ENCODE measurements at regions not wholly inside any gene's neighbourhood (a gene's known extent, or its start where the extent isn't known, plus 50 kb on each side); places are given as distances from the start of the nearest gene placed in this dataset.
"Not testable (repeated sequence)": the region's sequence is repeated elsewhere in the genome, so short reads cannot be mapped to it uniquely, and the experiment has no call there.

GRCh38 chr13:89204435-89204834 lies 1533.3 kb downstream of the SLITRK5 start:
- DNase-seq (ENCODE audit: low read depth): no peak

- DNase-seq (ENCODE audit: low read depth): no peak
Measured at GRCh38 chr13:89205856-89206520, 1534.8 kb downstream of the SLITRK5 start.

- no peak for DNase-seq (ENCODE audit: low read depth)
Measured at GRCh38 chr13:89212186-89212585, 1541.0 kb downstream of the SLITRK5 start.

- no peak for DNase-seq (ENCODE audit: low read depth)
Measured at GRCh38 chr13:89214185-89214584, 1543.0 kb downstream of the SLITRK5 start.

- DNase-seq (ENCODE audit: low read depth): not testable (repeated sequence)
Measured at GRCh38 chr13:89215319-89215718, 1544.1 kb downstream of the SLITRK5 start.

GRCh38 chr13:89217813-89218212 lies 1546.6 kb downstream of the SLITRK5 start:
- no peak for DNase-seq (ENCODE audit: low read depth)

GRCh38 chr13:89221557-89222158 lies 1550.5 kb downstream of the SLITRK5 start:
- DNase-seq (ENCODE audit: low read depth): no peak

GRCh38 chr13:89227356-89227755 lies 1556.2 kb downstream of the SLITRK5 start:
- DNase-seq (ENCODE audit: low read depth): no peak

- no peak for DNase-seq (ENCODE audit: low read depth)
Measured at GRCh38 chr13:89238496-89238895, 1567.3 kb downstream of the SLITRK5 start.

- DNase-seq (ENCODE audit: low read depth): no peak
Measured at GRCh38 chr13:89239361-89240127, 1568.4 kb downstream of the SLITRK5 start.

- DNase-seq (ENCODE audit: low read depth): no peak
Measured at GRCh38 chr13:89255844-89256406, 1584.8 kb downstream of the SLITRK5 start.

GRCh38 chr13:89267734-89268133 lies 1596.6 kb downstream of the SLITRK5 start:
- DNase-seq (ENCODE audit: low read depth): peak; percentile 2

- no peak for DNase-seq (ENCODE audit: low read depth)
Measured at GRCh38 chr13:89269737-89270136, 1598.6 kb downstream of the SLITRK5 start.

- no peak for DNase-seq (ENCODE audit: low read depth)
Measured at GRCh38 chr13:89270736-89271135, 1599.6 kb downstream of the SLITRK5 start.

GRCh38 chr13:89279374-89279773 lies 1608.2 kb downstream of the SLITRK5 start:
- no peak for DNase-seq (ENCODE audit: low read depth)

- no peak for DNase-seq (ENCODE audit: low read depth)
Measured at GRCh38 chr13:89281331-89281730, 1610.2 kb downstream of the SLITRK5 start.

- no peak for DNase-seq (ENCODE audit: low read depth)
Measured at GRCh38 chr13:89282241-89282640, 1611.1 kb downstream of the SLITRK5 start.

- no peak for DNase-seq (ENCODE audit: low read depth)
Measured at GRCh38 chr13:89287381-89287780, 1616.2 kb downstream of the SLITRK5 start.

GRCh38 chr13:89294115-89294867 lies 1623.1 kb downstream of the SLITRK5 start:
- no peak for DNase-seq (ENCODE audit: low read depth)

- no peak for DNase-seq (ENCODE audit: low read depth)
Measured at GRCh38 chr13:89307278-89307677, 1636.1 kb downstream of the SLITRK5 start.

- DNase-seq (ENCODE audit: low read depth): no peak
Measured at GRCh38 chr13:89310943-89311672, 1639.9 kb downstream of the SLITRK5 start.
